HCT116 (cell line): ENCODE measurements at regions not wholly inside any gene's neighbourhood (a gene's known extent, or its start where the extent isn't known, plus 50 kb on each side); places are given as distances from the start of the nearest gene placed in this dataset.

Experiments
- ATAC-seq: fragments of 200-7000 bp; cut with Tn5 transposase; 2 replicates; pipeline ENCODE4 v1.9.1; 2020; ENCODE audit warnings: mild to moderate bottlenecking, moderate library complexity
- BruUV-seq: library from RNA; stranded (reverse); fragments of 400-500 nt; replicated peaks from 2 replicates; lab custom pipeline; 2021; lab: Mats Ljungman, UMichigan
- CTCF ChIA-PET: fragments of 300-600 bp; sonication (Branson Sonifier 250); formaldehyde crosslinking; loops from one replicate; lab custom pipeline; 2021; ENCODE audit warnings: antibody characterized with exemption; lab: Charles Lee
- POLR2A ChIA-PET: fragments of 300-600, 350-600 bp; sonication (Branson Sonifier 250); formaldehyde crosslinking; loops from one replicate; lab custom pipeline; 2021; ENCODE audit warnings: antibody characterized with exemption; lab: Charles Lee
- RAD21 ChIA-PET, 2 experiments: fragments of 300-600 bp; sonication (Branson Sonifier 250); formaldehyde crosslinking; loops; one replicate each; lab custom pipeline; 2023; ENCODE audit warnings: low total read pairs in 2 of 2; ENCODE audit not compliant: uncharacterized antibody in 2 of 2, unreplicated experiment in 2 of 2, low non-redundant PET in 1 of 2; lab: Charles Lee
- DNase-seq: peaks from one replicate; pipeline ENCODE4 v3.0.0-alpha.2; 2010; ENCODE audit warnings: low read depth, low spot score
- H2AFZ ChIP-seq: fragments of 200-600 bp; shearing (Covaris generic), sonication (generic); 2 replicates; pipeline ENCODE4 v1.6.1; 2017; ENCODE audit warnings: low read depth, mixed run types, mixed read lengths, antibody characterized with exemption, low read length; ENCODE audit not compliant: poor library complexity, severe bottlenecking
- H3K27ac ChIP-seq: 2 replicates; pipeline ENCODE4 v1.5.1; 2012; ENCODE audit warnings: low read depth, low read length
- H3K27me3 ChIP-seq: fragments of 200-600 bp; sonication (generic); 2 replicates; pipeline ENCODE4 v1.6.1; 2016; ENCODE audit warnings: mixed run types, low read length, mixed read lengths; ENCODE audit not compliant: insufficient read depth
- H3K36me3 ChIP-seq, 2 experiments: fragments of 200-500 bp in 1 of 2; fragments of 200-600 bp in 1 of 2; sonication (Bioruptor generic) in 1 of 2; sonication (generic) in 1 of 2; 2 replicates each; pipeline versions ENCODE4 v1.5.1 to v1.6.1; 2014 to 2016; ENCODE audit warnings: low read length in 2 of 2, inconsistent platforms in 1 of 2, mixed read lengths in 1 of 2, mixed run types in 1 of 2; ENCODE audit not compliant: insufficient read depth in 2 of 2, control insufficient read depth in 1 of 2
- H3K4me1 ChIP-seq, 2 experiments: fragments of 200-600 bp in 1 of 2; sonication (generic) in 1 of 2; 2 replicates each; pipeline versions ENCODE4 v1.5.1 to v1.6.1; 2012 to 2017; ENCODE audit warnings: low read length in 2 of 2, inconsistent platforms in 1 of 2, mild to moderate bottlenecking in 1 of 2, mixed read lengths in 1 of 2, mixed run types in 1 of 2, moderate library complexity in 1 of 2; ENCODE audit not compliant: insufficient read depth in 2 of 2, control insufficient read depth in 1 of 2
- H3K4me2 ChIP-seq: fragments of 200-600 bp; sonication (generic); 2 replicates; pipeline ENCODE4 v1.6.1; 2017; ENCODE audit warnings: mixed run types, low read length, mixed read lengths
- H3K4me3 ChIP-seq, 2 experiments: fragments of 200-600 bp in 1 of 2; sonication (generic) in 1 of 2; replicated peaks in 1 of 2; 2 replicates each; pipeline ENCODE4 v1.5.1; 2011 to 2016; ENCODE audit warnings: low read length in 2 of 2, control low read depth in 1 of 2, low read depth in 1 of 2, mild to moderate bottlenecking in 1 of 2, mixed read lengths in 1 of 2, mixed run types in 1 of 2
- H3K79me2 ChIP-seq: fragments of 200-600 bp; sonication (generic); 2 replicates; pipeline ENCODE4 v1.6.1; 2017; ENCODE audit warnings: mild to moderate bottlenecking, mixed run types, low read length, moderate library complexity, mixed read lengths; ENCODE audit not compliant: insufficient read depth
- H3K9ac ChIP-seq: fragments of 200-600 bp; sonication (generic); 2 replicates; pipeline ENCODE4 v1.6.1; 2016; ENCODE audit warnings: low read length, mixed read lengths
- H3K9me2 ChIP-seq: fragments of 200-600 bp; sonication (generic), shearing (Covaris generic); 2 replicates; pipeline ENCODE4 v1.6.1; 2017; ENCODE audit warnings: mixed run types, mild to moderate bottlenecking, moderate library complexity; ENCODE audit not compliant: insufficient read depth
- H3K9me3 ChIP-seq, 2 experiments: fragments of 200-500 bp in 1 of 2; fragments of 200-600 bp in 1 of 2; sonication (Bioruptor generic) in 1 of 2; sonication (generic) in 1 of 2; 2 replicates each; pipeline ENCODE4 v1.6.1; 2014 to 2017; ENCODE audit warnings: low read length in 2 of 2, mixed read lengths in 2 of 2, inconsistent platforms in 1 of 2, low read depth in 1 of 2, mild to moderate bottlenecking in 1 of 2, mixed run types in 1 of 2, moderate library complexity in 1 of 2; ENCODE audit not compliant: control insufficient read depth in 1 of 2, insufficient read depth in 1 of 2
- H4K20me1 ChIP-seq: fragments of 200-600 bp; sonication (generic), shearing (Covaris generic); 2 replicates; pipeline ENCODE4 v1.6.1; 2017; ENCODE audit warnings: mixed run types, mild to moderate bottlenecking, moderate library complexity; ENCODE audit not compliant: insufficient read depth
- CBX3 ChIP-seq: IDR thresholded peaks from 2 replicates; pipeline ENCODE4 v1.6.1; 2012; ENCODE audit warnings: low read depth
- CEBPB ChIP-seq: IDR thresholded peaks from 2 replicates; pipeline ENCODE4 v1.6.1; 2012; ENCODE audit warnings: low read depth
- EGR1 ChIP-seq: IDR thresholded peaks from 2 replicates; pipeline ENCODE4 v1.6.1; 2012; ENCODE audit warnings: low read depth
- ELF1 ChIP-seq: IDR thresholded peaks from 2 replicates; pipeline ENCODE4 v1.6.1; 2012; ENCODE audit warnings: low read depth, borderline replicate concordance
- EZH2 ChIP-seq: fragments of 200-600 bp; sonication (generic); IDR thresholded peaks from 2 replicates; pipeline ENCODE4 v1.6.1; 2017; ENCODE audit warnings: antibody characterized with exemption, mixed run types
- FOSL1 ChIP-seq: IDR thresholded peaks from 2 replicates; pipeline ENCODE4 v1.6.1; 2012; ENCODE audit warnings: low read depth
- POLR2A ChIP-seq: IDR thresholded peaks from 2 replicates; pipeline ENCODE4 v1.7.0; 2011; ENCODE audit warnings: borderline replicate concordance; ENCODE audit not compliant: insufficient read depth, insufficient read length; ENCODE audit errors: extremely low read depth
- POLR2AphosphoS5 ChIP-seq: IDR thresholded peaks from 2 replicates; pipeline ENCODE4 v1.6.1; 2011; ENCODE audit warnings: mild to moderate bottlenecking, low read depth, low read length, moderate library complexity
- RAD21 ChIP-seq: IDR thresholded peaks from 2 replicates; pipeline ENCODE4 v1.6.1; 2012; ENCODE audit warnings: low read depth, mild to moderate bottlenecking
- SIN3A ChIP-seq: IDR thresholded peaks from 2 replicates; pipeline ENCODE4 v1.6.1; 2012; ENCODE audit warnings: low read depth
- SP1 ChIP-seq: IDR thresholded peaks from 2 replicates; pipeline ENCODE4 v1.6.1; 2012; ENCODE audit warnings: low read depth
- SRF ChIP-seq: IDR thresholded peaks from 2 replicates; pipeline ENCODE4 v1.6.1; 2012; ENCODE audit warnings: low read depth
- TCF7L2 ChIP-seq: IDR thresholded peaks from 2 replicates; pipeline ENCODE4 v1.7.0; 2011; ENCODE audit warnings: borderline replicate concordance, inconsistent platforms; ENCODE audit not compliant: insufficient read depth, insufficient read length; ENCODE audit errors: extremely low read depth
- YY1 ChIP-seq: IDR thresholded peaks from 2 replicates; pipeline ENCODE4 v1.6.1; 2011; ENCODE audit warnings: low read length, low read depth, moderate library complexity, mild to moderate bottlenecking; ENCODE audit not compliant: insufficient replicate concordance; ENCODE audit errors: extremely low read depth
- ZNF274 ChIP-seq: fragments of 200-500 bp; sonication (Bioruptor generic); IDR thresholded peaks from 2 replicates; pipeline ENCODE4 v1.6.1; 2014; ENCODE audit warnings: mild to moderate bottlenecking, low read depth, low read length, inconsistent platforms
- intact Hi-C: fragments of 100-400 bp; cut with micrococcal nuclease; formaldehyde crosslinking; loops from 2 replicates; pipeline ENCODE4 v1.10.0; 2022
- TF ChIP-seq, protein P1 (sequence below): IDR thresholded peaks from 2 replicates; pipeline ENCODE4 v1.6.1; 2012
- TF ChIP-seq, protein P2 (sequence below): IDR thresholded peaks from 2 replicates; pipeline ENCODE4 v1.6.1; 2012
- TF ChIP-seq, protein P3 (sequence below): IDR thresholded peaks from 2 replicates; pipeline ENCODE4 v1.6.1; 2011; ENCODE audit warnings: mild to moderate bottlenecking, low read length, moderate library complexity; ENCODE audit not compliant: insufficient replicate concordance; ENCODE audit errors: extremely low read depth

DNA sequence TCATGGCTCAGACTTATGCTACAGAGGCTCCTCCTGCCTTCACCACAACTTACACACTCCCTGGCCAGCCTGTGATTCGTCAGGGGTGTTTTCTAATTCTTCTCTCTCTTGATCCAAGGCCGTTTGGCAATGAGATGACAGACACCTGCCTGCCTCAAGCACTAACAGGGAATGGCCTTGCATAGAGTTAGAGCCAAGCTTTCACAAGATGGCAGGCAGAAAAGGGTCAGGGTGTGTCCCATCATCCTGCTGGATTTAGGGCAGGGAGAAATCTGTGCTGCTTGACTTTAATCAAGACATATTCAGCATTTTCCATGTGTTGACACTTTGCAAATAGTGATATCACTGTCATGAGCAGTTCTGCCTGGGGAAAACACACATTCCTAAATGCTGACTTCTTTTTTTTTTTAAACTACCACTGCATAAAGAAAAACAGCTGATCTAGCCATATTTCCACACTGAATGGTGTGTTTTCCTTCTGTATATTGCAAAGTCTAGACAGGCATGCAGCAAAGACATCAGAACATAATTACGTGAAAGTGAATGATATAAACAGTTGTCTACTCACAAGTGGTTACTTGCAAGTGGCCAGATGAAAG lies 95.0 kb upstream of the SLC25A48 start:
- Histone ChIP-seq H3K4me3 (no peak overlapping the region), H3K9me2 (no peaks in the 10 kb centered on the region), H3K9ac (no peak overlapping the region), H3K27me3 (0 out of 2 replicates have a peak, but pooled peaks cover 3% of the 10 kb centered on the region), H3K4me2 (no peak overlapping the region), H3K79me2 (no peaks in the 10 kb centered on the region), H2AFZ (no peak overlapping the region)
- POLR2A ChIA-PET = no interaction called here
- intact Hi-C loops = no loop called here
- no peak for DNase-seq
- TF ChIP-seq FOSL1 = no peak
- TF ChIP-seq, protein P1, sequence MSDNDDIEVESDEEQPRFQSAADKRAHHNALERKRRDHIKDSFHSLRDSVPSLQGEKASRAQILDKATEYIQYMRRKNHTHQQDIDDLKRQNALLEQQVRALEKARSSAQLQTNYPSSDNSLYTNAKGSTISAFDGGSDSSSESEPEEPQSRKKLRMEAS = no peak
- no peak for TF ChIP-seq EGR1
- no peak for TF ChIP-seq CBX3
- no peak for TF ChIP-seq SRF
- TF ChIP-seq, all 23 proteins: peak for 0
- Histone ChIP-seq H3K36me3 (no peaks in the 10 kb centered on the region), H3K27ac (no peak overlapping the region), H3K9me3 (no peaks in the 10 kb centered on the region), H3K4me1 (no peaks in the 10 kb centered on the region), H4K20me1 (no peaks in the 10 kb centered on the region)
- ChIA-PET CTCF (no interaction called here), RAD21 (no interaction called here)
- no peak for ATAC-seq
- no TSS peak for BruUV-seq

DNA sequence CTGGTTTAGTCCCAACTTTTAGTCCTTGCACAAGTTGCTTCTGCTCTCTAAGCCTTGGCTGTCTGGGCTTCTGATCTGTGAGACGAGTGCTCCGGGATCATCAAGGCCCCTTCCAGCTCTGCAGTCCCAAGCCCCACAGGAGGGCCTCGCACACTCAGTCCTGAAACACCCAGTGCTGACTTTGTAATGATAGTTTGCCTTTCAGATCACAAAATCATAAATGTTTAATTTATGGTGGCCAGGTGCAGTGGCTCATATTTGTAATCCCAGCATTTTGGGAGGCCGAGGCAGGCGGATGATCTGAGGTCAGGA lies 95.9 kb upstream of the SLC25A48 start:
- intact Hi-C loops = no loop called here
- no peaks in the 10 kb centered on the region for H3K36me3 ChIP-seq
- ATAC-seq = no peak
- no peak overlapping the region for H3K4me3 ChIP-seq
- no peaks in the 10 kb centered on the region for H4K20me1 ChIP-seq
- ChIA-PET RAD21 (no interaction called here), POLR2A (no interaction called here), CTCF (no interaction called here)
- H2AFZ ChIP-seq = no peak overlapping the region
- H3K4me1 ChIP-seq = no peaks in the 10 kb centered on the region
- H3K27me3 ChIP-seq = 0 out of 2 replicates have a peak, but pooled peaks cover 3% of the 10 kb centered on the region
- H3K9me3 ChIP-seq = no peaks in the 10 kb centered on the region
- no peak for DNase-seq
- H3K4me2 ChIP-seq = no peak overlapping the region
- BruUV-seq = no TSS peak
- no peaks in the 10 kb centered on the region for H3K9me2 ChIP-seq
- no peak overlapping the region for H3K9ac ChIP-seq
- H3K79me2 ChIP-seq = no peaks in the 10 kb centered on the region
- no peak overlapping the region for H3K27ac ChIP-seq
- TF ChIP-seq ZNF274 (no peak), ELF1 (no peak), POLR2A (no peak), YY1 (no peak), SRF (no peak), TCF7L2 (no peak), SP1 (no peak), EGR1 (no peak), RAD21 (no peak), EZH2 (no peak), CBX3 (no peak), SIN3A (no peak), CEBPB (no peak), POLR2AphosphoS5 (no peak)
- TF ChIP-seq, protein P1 = no peak
- TF ChIP-seq, protein P2, sequence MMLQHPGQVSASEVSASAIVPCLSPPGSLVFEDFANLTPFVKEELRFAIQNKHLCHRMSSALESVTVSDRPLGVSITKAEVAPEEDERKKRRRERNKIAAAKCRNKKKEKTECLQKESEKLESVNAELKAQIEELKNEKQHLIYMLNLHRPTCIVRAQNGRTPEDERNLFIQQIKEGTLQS = no peak
- TF ChIP-seq, protein P3, sequence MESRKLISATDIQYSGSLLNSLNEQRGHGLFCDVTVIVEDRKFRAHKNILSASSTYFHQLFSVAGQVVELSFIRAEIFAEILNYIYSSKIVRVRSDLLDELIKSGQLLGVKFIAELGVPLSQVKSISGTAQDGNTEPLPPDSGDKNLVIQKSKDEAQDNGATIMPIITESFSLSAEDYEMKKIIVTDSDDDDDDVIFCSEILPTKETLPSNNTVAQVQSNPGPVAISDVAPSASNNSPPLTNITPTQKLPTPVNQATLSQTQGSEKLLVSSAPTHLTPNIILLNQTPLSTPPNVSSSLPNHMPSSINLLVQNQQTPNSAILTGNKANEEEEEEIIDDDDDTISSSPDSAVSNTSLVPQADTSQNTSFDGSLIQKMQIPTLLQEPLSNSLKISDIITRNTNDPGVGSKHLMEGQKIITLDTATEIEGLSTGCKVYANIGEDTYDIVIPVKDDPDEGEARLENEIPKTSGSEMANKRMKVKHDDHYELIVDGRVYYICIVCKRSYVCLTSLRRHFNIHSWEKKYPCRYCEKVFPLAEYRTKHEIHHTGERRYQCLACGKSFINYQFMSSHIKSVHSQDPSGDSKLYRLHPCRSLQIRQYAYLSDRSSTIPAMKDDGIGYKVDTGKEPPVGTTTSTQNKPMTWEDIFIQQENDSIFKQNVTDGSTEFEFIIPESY = no peak
